ENCODE measurements at regions not wholly inside any gene's neighbourhood (a gene's known extent, or its start where the extent isn't known, plus 50 kb on each side); places are given as distances from the start of the nearest gene placed in this dataset.

- no peak for DNase-seq (ENCODE audit: low spot score in 2 of 2)
- TF ChIP-seq CTCF (IDR thresholded peaks at IDR 0.05) (no peak), POLR2A (IDR thresholded peaks at IDR 0.05) (no peak)
- intact Hi-C loops (cut with DNase I; ENCODE audit: low total_unique reads), result no loop called here
- no peak overlapping the region for H3K4me3 ChIP-seq (ENCODE audit: low read depth, poor library complexity, severe bottlenecking)
Observed at GRCh38 chr5:68440651-68441050, 225.1 kb downstream of the PIK3R1 start.

GRCh38 chr5:68441309-68442073 lies 225.9 kb downstream of the PIK3R1 start:
- TF ChIP-seq CTCF (IDR thresholded peaks at IDR 0.05), result no peak
- TF ChIP-seq POLR2A (IDR thresholded peaks at IDR 0.05), result no peak
- no peak overlapping the region for H3K4me3 ChIP-seq (ENCODE audit: low read depth, poor library complexity, severe bottlenecking)
- intact Hi-C loops (cut with DNase I; ENCODE audit: low total_unique reads), result no loop called here
- DNase-seq (ENCODE audit: low spot score in 2 of 2), result no peak
- 59 to 61% methylated on average over 5 of the region's 5 CpGs for WGBS, 2 donors

GRCh38 chr5:68443091-68443490 lies 227.5 kb downstream of the PIK3R1 start:
- no peak for TF ChIP-seq POLR2A (IDR thresholded peaks at IDR 0.05)
- no peak for TF ChIP-seq CTCF (IDR thresholded peaks at IDR 0.05)
- DNase-seq (ENCODE audit: low spot score in 2 of 2), result no peak
- intact Hi-C loops (cut with DNase I; ENCODE audit: low total_unique reads), result no loop called here
- WGBS, 2 donors, result 92 to 94% methylated on average over 4 of the region's 4 CpGs
- H3K4me3 ChIP-seq (ENCODE audit: low read depth, poor library complexity, severe bottlenecking), result no peak overlapping the region

- 53 to 59% methylated on average over 1 of the region's 1 CpG for WGBS, 2 donors
- intact Hi-C loops (cut with DNase I; ENCODE audit: low total_unique reads), result no loop called here
- TF ChIP-seq CTCF (IDR thresholded peaks at IDR 0.05) (no peak), POLR2A (IDR thresholded peaks at IDR 0.05) (no peak)
- no peak for DNase-seq (ENCODE audit: low spot score in 2 of 2)
- H3K4me3 ChIP-seq (ENCODE audit: low read depth, poor library complexity, severe bottlenecking), result no peak overlapping the region
Observed at GRCh38 chr5:68444048-68444447, 228.5 kb downstream of the PIK3R1 start.

GRCh38 chr5:68444833-68445232 lies 229.3 kb downstream of the PIK3R1 start:
- TF ChIP-seq POLR2A (IDR thresholded peaks at IDR 0.05) (no peak), CTCF (IDR thresholded peaks at IDR 0.05) (no peak)
- no peak for DNase-seq (ENCODE audit: low spot score in 2 of 2)
- WGBS, 2 donors, result 32 to 43% methylated on average over 5 of the region's 5 CpGs
- H3K4me3 ChIP-seq (ENCODE audit: low read depth, poor library complexity, severe bottlenecking), result no peak overlapping the region
- intact Hi-C loops (cut with DNase I; ENCODE audit: low total_unique reads), result no loop called here

Data from lower leg skin (tissue), 4 donors.